ENCODE measurements at regions not wholly inside any gene's neighbourhood (a gene's known extent, or its start where the extent isn't known, plus 50 kb on each side); places are given as distances from the start of the nearest gene placed in this dataset.

DNA sequence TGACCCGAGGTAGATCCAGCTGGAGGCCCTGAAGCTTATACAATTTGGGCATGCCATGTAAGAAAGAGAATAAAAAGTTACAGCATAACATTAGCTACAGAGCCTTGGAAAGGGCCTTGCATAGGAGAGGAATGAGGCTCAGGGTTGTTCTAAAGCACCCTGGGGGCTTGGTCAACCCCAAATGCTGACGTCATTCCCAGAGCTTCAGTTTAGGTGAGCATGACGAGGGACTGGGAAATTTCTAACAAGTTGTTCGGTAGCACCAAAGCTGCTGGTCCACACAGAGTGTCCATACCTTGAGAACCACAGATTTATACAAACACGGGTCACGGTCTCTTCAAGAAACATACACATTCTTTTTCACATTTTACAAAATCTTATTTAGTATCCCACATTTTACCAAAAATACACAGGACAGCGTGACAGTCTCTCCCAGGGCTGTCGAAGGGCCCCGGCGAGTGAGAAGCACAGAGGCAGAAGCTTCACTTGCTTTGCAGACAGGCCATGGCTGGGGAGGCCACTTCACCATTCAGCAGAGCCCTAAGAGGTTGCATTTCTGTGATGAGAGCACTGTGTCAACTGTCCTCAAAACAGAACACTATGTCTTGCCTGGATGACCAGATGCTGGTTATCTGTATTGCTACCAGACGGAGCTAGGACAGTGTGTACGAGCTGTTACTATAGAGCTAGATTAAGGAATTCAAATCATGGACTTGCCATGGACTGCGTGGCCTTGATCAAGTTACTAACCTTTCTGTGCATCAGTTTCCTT lies 68.2 kb upstream of the ARRDC4 start:
- no peak overlapping the region for H3K4me3 Mint-ChIP-seq
- H3K4me1 Mint-ChIP-seq, result no peaks in the 10 kb centered on the region
- ATAC-seq (ENCODE audit: low read depth in 2 of 2) (no peak), DNase-seq (no peak)
- no peaks in the 10 kb centered on the region for H3K9me3 Mint-ChIP-seq
- no peak overlapping the region for H3K27ac Mint-ChIP-seq
- H3K27me3 Mint-ChIP-seq, result peaks cover 0 to 36% (median 14%) of the 10 kb centered on the region in 3 donors
- no peaks in the 10 kb centered on the region for H3K36me3 Mint-ChIP-seq

DNA sequence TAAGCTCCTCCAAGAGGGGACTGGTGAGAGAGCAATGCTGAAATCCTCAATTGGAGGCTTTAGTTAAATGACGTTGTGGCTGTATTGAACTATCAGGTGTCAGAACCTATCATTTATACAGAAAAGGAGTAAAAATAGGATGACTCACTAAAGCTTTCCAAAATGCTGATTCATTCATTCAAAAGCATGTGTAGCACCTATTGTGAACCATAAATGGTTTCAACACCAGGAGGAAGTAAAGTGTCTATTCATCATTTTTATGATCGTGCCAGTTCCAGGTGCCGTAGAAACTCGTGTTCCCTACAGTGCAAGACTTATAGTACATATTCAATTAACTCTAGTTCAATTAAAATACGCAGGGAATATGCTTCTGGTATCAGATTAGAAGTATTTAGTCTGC lies 66.5 kb upstream of the ARRDC4 start:
- H3K4me3 Mint-ChIP-seq, result no peak overlapping the region
- H3K9me3 Mint-ChIP-seq, result no peaks in the 10 kb centered on the region
- H3K27ac Mint-ChIP-seq, result no peak overlapping the region
- H3K36me3 Mint-ChIP-seq, result no peaks in the 10 kb centered on the region
- peaks cover 0 to 25% (median 14%) of the 10 kb centered on the region in 3 donors for H3K27me3 Mint-ChIP-seq
- no peak for DNase-seq
- ATAC-seq (ENCODE audit: low read depth in 2 of 2), result no peak
- H3K4me1 Mint-ChIP-seq, result no peaks in the 10 kb centered on the region

DNA sequence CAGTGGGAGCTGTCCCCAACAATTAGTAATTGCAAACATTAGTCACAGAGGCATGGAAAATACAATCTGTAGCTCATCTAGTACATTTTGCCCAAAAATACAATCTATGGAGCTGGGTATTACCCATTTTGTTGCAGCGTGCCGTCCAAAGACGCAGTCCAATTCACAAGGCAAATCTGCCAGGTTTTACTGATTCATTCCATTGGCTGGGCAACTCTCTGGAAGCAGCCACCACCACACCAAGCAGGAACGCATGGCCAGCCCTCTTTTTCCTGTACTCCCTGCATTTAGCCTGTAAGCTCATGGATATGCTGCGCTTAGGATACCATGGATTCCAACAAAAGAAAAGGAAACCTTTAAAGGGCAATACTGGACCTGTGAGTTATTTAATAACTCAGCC lies 60.5 kb upstream of the ARRDC4 start:
- Mint-ChIP-seq H3K4me1 (peaks cover 0 to 4% (median 4%) of the 10 kb centered on the region in 3 donors), H3K4me3 (no peak overlapping the region), H3K36me3 (no peaks in the 10 kb centered on the region), H3K27ac (no peak overlapping the region), H3K9me3 (no peaks in the 10 kb centered on the region), H3K27me3 (peaks cover 28 to 43% (median 33%) of the 10 kb centered on the region in 3 donors)
- ATAC-seq (ENCODE audit: low read depth in 2 of 2) (no peak), DNase-seq (no peak)

DNA sequence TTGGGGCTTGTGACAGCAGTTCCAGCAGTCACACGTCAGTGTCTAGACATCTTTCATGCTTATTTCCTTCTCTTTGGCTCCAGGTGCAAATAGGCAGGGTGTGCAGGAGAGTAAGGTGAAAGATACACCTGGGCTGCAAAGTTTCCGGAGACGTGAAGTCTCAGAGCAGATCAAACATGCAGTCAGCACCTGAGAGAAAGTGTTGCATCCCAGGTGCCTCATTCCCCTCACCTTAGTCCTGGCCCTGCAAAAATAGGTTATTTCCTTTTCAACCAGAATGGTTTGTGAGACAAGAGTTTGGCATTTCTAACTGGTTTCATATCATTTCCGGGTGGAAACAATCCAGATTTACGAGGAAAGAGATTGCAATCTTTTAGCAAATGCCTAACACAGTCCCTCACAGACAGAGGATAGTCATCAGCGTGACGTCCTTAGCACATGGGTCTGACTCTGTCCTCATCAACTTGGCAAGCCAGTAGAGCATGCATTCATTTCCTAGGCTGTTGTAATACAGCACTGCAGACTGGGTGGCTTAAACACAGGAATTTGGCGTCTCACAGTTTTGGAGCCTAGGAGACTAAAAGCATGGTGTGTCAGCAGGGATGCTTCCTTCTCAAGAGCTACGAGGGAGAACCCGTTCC lies 58.2 kb upstream of the ARRDC4 start:
- Mint-ChIP-seq H3K9me3 (no peaks in the 10 kb centered on the region), H3K27me3 (peaks cover 39 to 50% (median 40%) of the 10 kb centered on the region in 3 donors), H3K36me3 (no peaks in the 10 kb centered on the region), H3K27ac (no peak overlapping the region), H3K4me1 (peaks cover 0 to 4% (median 4%) of the 10 kb centered on the region in 3 donors), H3K4me3 (no peak overlapping the region)
- DNase-seq, result no peak
- no peak for ATAC-seq (ENCODE audit: low read depth in 2 of 2)

DNA sequence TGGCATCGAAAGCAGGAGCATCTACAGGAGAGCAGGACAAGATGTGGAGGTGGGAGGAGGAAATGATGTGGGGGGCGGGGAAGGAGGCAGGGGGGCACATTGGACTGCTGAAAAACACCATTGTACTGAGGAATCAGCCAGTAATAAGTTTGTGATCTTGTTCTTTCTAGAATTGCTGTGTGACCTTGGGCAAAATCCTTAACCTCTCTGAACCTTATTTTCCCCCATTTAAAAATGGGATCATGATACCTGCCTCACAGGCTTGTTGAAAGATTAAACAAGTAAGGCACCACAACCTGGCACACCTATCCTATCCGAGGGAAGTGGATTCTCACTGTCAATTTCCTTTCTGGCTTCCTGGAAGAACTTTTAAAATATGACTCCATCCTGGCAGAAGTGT lies 56.9 kb upstream of the ARRDC4 start:
- Mint-ChIP-seq H3K4me3 (no peak overlapping the region), H3K36me3 (no peaks in the 10 kb centered on the region), H3K9me3 (no peaks in the 10 kb centered on the region), H3K27ac (no peak overlapping the region), H3K27me3 (peaks cover 39 to 50% (median 45%) of the 10 kb centered on the region in 3 donors), H3K4me1 (peaks cover 0 to 4% (median 4%) of the 10 kb centered on the region in 3 donors)
- DNase-seq, result no peak
- ATAC-seq (ENCODE audit: low read depth in 2 of 2), result no peak

DNA sequence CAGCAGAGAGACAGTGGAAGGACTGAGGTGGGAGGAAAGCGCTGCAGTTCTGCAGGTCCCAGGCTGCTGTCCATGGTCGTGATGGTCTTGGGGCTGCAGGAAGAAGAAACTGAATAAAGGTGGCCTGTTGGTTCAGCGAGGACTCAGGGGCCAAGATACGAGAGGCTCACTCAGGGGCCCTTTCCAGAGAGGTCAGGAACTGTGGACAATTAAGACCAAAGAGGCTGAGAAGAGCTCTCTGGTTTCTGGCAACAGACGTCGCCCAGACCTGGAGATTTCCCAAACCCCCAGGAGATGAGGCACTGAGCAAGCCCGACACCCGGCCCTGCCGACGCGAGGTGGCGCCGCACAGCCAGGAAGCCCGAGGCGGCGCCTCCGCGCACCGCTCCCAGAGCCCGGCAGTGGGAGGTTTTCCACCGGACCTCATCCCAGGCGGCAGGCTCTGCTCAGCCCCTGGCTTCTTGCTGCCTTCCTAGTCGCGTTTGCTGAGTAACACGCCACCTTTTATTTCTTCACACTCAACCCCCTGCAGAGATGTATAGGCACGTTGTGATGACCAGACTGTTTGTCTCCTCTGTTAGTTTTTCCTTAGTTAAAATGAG lies 56.4 kb upstream of the ARRDC4 start:
- no peak for ATAC-seq (ENCODE audit: low read depth in 2 of 2)
- no peak overlapping the region for H3K27ac Mint-ChIP-seq
- peak; percentile 0 for DNase-seq
- peaks cover 39 to 50% (median 45%) of the 10 kb centered on the region in 3 donors for H3K27me3 Mint-ChIP-seq
- no peak overlapping the region for H3K4me3 Mint-ChIP-seq
- peaks cover 0 to 4% (median 4%) of the 10 kb centered on the region in 3 donors for H3K4me1 Mint-ChIP-seq
- H3K36me3 Mint-ChIP-seq, result no peaks in the 10 kb centered on the region
- no peaks in the 10 kb centered on the region for H3K9me3 Mint-ChIP-seq

DNA sequence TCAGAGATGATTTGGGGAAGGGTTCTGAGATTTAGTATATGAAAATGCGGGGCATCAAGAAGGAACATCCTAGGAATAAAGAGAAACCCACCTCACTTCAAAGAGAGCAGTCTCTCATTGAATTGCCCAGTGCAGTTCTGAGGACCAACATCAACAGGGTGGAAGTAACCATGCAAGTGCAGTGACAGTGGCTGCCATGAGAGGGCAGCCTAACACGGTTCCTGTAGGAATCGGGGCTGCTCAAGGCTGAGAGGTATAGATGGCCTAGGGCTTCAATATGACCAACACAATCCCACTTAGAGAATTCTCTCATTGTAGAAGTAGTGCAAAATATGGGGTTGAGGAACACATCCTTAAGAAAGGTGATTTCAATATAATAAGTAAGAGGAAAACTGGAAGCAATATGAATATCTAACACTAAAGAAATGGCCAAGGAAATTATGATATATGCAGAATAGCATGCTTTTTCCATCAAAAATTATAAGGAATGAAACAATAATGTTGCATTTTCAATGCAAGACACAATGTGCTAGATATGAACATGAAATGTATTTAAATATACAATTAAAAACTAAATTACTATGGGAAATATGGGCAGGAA lies 51.1 kb upstream of the ARRDC4 start:
- peaks cover 0 to 2% (median 0%) of the 10 kb centered on the region in 3 donors for H3K4me1 Mint-ChIP-seq
- H3K36me3 Mint-ChIP-seq, result no peaks in the 10 kb centered on the region
- no peak overlapping the region for H3K4me3 Mint-ChIP-seq
- H3K27ac Mint-ChIP-seq, result no peak overlapping the region
- DNase-seq, result peak; percentile 41
- H3K27me3 Mint-ChIP-seq, result peaks cover 17 to 30% (median 19%) of the 10 kb centered on the region in 3 donors
- H3K9me3 Mint-ChIP-seq, result no peaks in the 10 kb centered on the region
- ATAC-seq (ENCODE audit: low read depth in 2 of 2), result peak; percentile 59 to 71

Measured in naive B cell (primary cell).